ENCODE measurements at regions not wholly inside any gene's neighbourhood (a gene's known extent, or its start where the extent isn't known, plus 50 kb on each side); places are given as distances from the start of the nearest gene placed in this dataset.

- peaks cover 22% of the 10 kb centered on the region for H3K9me3 Mint-ChIP-seq
These were observed 436.4 kb downstream of the QKI start for GRCh38 chr6:163850874-163851273.

GRCh38 chr6:163844761-163845160 is 430.2 kb downstream of the QKI start:
- Mint-ChIP-seq H3K27ac (no peak overlapping the region), H3K27me3 (no peaks in the 10 kb centered on the region), H3K36me3 (ENCODE audit: low read depth) (no peaks in the 10 kb centered on the region), H3K4me3 (no peak overlapping the region), H3K9me3 (peaks cover 19% of the 10 kb centered on the region), H3K4me1 (no peaks in the 10 kb centered on the region)
- ATAC-seq (no peak), DNase-seq (no peak)

More at GRCh38 chr6:163850874-163851273, 436.4 kb downstream of the QKI start:
- Mint-ChIP-seq H3K27ac (no peak overlapping the region), H3K36me3 (ENCODE audit: low read depth) (no peaks in the 10 kb centered on the region), H3K27me3 (no peaks in the 10 kb centered on the region), H3K4me1 (no peaks in the 10 kb centered on the region), H3K4me3 (no peak overlapping the region)
- ATAC-seq (no peak), DNase-seq (no peak)

GRCh38 chr6:163844357-163844756 is 429.8 kb downstream of the QKI start:
- Mint-ChIP-seq H3K36me3 (ENCODE audit: low read depth) (no peaks in the 10 kb centered on the region), H3K27ac (no peak overlapping the region), H3K4me3 (no peak overlapping the region), H3K4me1 (no peaks in the 10 kb centered on the region), H3K27me3 (no peaks in the 10 kb centered on the region), H3K9me3 (peaks cover 18% of the 10 kb centered on the region)
- ATAC-seq, result no peak
- DNase-seq, result no peak

- Mint-ChIP-seq H3K9me3 (peaks cover 12% of the 10 kb centered on the region), H3K4me3 (no peak overlapping the region), H3K27me3 (peaks cover 3% of the 10 kb centered on the region), H3K4me1 (no peaks in the 10 kb centered on the region), H3K36me3 (ENCODE audit: low read depth) (no peaks in the 10 kb centered on the region), H3K27ac (no peak overlapping the region)
- DNase-seq, result no peak
- no peak for ATAC-seq
These were observed 428.7 kb downstream of the QKI start for GRCh38 chr6:163843218-163843617.

- H3K9me3 Mint-ChIP-seq, result peaks cover 12% of the 10 kb centered on the region
- H3K4me3 Mint-ChIP-seq, result no peak overlapping the region
- DNase-seq, result no peak
- no peak for ATAC-seq
- H3K27ac Mint-ChIP-seq, result no peak overlapping the region
- H3K4me1 Mint-ChIP-seq, result no peaks in the 10 kb centered on the region
- H3K27me3 Mint-ChIP-seq, result peaks cover 3% of the 10 kb centered on the region
- no peaks in the 10 kb centered on the region for H3K36me3 Mint-ChIP-seq (ENCODE audit: low read depth)
These were observed 427.9 kb downstream of the QKI start for GRCh38 chr6:163842467-163842866.

DNA sequence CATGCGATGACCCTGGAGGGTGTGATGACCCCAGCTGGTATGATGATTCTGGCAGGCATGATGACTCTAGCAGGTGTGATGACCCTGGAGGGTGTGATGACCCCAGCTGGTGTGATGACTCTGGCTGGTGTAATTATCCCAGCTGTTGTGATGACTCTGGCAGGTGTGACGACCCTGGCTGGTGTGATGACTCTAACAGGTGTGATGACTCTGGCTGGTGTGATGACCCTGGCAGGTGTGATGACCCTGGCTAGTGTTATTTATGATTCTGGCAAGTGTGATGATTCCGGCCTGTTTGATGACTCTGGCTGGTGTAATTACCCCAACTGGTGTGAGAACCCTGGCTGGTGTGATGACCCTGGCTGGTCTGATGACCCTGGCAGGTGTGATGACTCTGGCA is 427.2 kb downstream of the QKI start:
- Mint-ChIP-seq H3K9me3 (peaks cover 12% of the 10 kb centered on the region), H3K4me1 (no peaks in the 10 kb centered on the region), H3K27me3 (peaks cover 8% of the 10 kb centered on the region), H3K27ac (no peak overlapping the region), H3K4me3 (no peak overlapping the region), H3K36me3 (ENCODE audit: low read depth) (no peaks in the 10 kb centered on the region)
- ATAC-seq (no peak), DNase-seq (no peak)

DNA sequence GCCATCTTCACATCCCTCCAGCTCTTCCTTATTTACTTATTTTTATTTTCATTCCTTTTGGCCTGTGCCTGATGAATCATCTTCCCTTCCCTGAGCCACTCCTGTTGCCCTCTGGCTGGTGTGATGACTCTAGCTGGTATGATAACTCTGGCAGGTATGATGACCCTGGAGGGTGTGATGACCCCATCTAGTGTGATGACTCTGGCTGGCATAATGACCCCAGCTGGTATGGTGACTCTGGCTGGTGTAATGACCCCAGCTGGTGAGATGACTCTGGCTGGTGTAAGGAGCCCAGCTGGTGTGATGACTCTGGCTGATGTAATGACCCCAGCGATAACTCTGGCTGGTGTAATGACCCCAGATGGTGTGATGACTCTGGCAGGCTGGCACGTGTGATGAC is 426.8 kb downstream of the QKI start:
- Mint-ChIP-seq H3K4me1 (no peaks in the 10 kb centered on the region), H3K36me3 (ENCODE audit: low read depth) (no peaks in the 10 kb centered on the region), H3K9me3 (peaks cover 12% of the 10 kb centered on the region), H3K4me3 (no peak overlapping the region), H3K27ac (no peak overlapping the region), H3K27me3 (peaks cover 8% of the 10 kb centered on the region)
- DNase-seq (no peak), ATAC-seq (no peak)

- DNase-seq (no peak), ATAC-seq (no peak)
- Mint-ChIP-seq H3K4me1 (no peaks in the 10 kb centered on the region), H3K36me3 (ENCODE audit: low read depth) (no peaks in the 10 kb centered on the region), H3K27me3 (peaks cover 8% of the 10 kb centered on the region), H3K4me3 (no peak overlapping the region), H3K27ac (no peak overlapping the region), H3K9me3 (peaks cover 12% of the 10 kb centered on the region)
These were observed 426.4 kb downstream of the QKI start for GRCh38 chr6:163840880-163841279.

DNA sequence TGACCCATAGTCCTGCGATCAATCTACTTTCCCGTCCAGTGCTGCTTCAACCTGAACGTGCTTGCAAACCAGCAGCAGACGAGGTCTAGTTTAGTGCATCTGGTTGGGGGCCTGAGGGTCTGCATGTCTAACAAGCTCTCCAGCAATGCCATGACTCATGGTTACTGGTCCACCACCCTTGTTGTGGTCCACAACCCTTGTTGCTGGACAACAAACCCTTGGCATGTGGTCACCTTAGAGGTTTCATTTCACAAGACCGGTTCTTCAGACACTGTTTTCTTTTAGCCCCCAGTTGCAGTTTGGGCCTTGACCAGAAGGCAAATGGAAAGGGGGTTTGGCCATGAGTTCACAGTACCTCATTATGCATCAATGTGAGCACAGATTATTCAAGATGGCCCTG is 424.8 kb downstream of the QKI start:
- Mint-ChIP-seq H3K27me3 (peaks cover 8% of the 10 kb centered on the region), H3K9me3 (peaks cover 12% of the 10 kb centered on the region), H3K4me3 (no peak overlapping the region), H3K27ac (no peak overlapping the region), H3K36me3 (ENCODE audit: low read depth) (no peaks in the 10 kb centered on the region), H3K4me1 (no peaks in the 10 kb centered on the region)
- no peak for ATAC-seq
- DNase-seq, result no peak

DNA sequence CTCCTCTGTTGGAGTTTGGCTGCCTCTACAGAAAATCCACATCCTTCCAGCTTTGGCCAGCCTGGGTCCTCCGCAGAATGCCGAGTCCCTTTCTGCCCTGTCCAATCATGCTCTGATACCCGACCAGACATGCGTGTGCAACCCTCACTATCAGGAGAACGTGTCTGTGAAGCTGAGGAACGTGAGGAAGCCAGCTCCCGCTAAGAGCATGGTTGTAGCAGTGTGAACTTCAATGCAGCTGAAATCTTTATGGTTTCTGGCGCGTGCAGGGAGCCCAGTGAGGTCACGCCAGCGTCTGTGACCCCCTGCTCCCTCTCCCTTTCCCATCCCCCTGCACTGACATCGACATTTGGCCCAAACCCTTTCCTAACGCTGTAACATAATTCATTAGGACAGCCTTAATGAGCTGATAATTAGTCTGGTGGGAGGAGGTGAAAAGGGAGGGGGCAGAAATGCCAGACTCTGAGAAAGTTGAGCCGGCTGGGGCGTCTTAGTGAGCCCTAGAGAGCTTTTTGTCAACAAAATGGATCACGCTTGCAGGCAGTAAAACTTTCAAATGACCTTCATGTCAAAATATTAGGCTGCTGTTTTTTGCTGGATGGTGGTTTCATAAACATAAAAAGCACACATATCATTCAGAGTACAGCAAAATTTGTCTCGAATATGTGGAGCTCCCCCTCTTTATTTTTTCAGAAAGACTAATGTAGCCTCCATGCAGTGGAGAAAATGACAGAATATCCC is 423.3 kb downstream of the QKI start:
- Mint-ChIP-seq H3K4me1 (no peaks in the 10 kb centered on the region), H3K27me3 (peaks cover 8% of the 10 kb centered on the region), H3K4me3 (no peak overlapping the region), H3K36me3 (ENCODE audit: low read depth) (no peaks in the 10 kb centered on the region), H3K27ac (no peak overlapping the region), H3K9me3 (peaks cover 12% of the 10 kb centered on the region)
- DNase-seq (no peak), ATAC-seq (no peak)

DNA sequence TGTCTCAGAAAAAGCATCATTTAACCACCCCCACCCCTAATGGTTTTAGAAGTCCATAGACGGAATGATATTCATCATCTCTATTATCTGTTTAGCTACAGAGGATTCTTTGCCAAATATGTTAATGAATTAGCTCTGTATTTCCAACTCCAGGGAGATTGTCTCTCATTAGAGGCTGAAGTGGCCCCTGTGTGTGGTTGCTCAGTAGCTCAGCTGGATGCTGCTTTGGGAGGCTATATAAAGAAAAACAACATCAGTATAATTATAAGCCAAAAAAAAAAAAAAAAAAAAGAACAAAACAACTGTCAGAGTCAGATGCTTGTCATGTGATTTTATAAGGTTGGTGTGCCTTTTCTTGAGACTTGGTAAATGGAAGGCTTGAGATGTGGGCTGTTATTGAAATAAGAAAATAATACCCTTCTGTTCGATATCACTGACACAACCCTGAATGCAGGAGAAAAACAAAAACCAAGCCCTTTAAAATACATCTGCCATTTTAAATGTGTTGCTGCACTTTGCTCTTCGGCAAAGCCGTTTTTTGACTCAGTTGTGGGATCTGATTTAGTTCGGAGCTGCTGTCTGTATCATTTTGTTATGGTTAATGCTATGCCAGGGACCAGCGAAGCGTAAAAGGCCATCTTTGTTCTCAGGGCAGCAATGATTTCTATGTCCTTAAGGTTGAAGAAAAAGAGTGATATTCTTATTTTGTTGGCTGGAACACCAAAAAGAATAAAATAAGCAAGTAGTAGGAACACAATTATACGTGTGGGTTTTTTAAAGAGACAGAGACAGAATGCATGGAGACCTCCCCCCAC is 422.6 kb downstream of the QKI start:
- no peaks in the 10 kb centered on the region for H3K36me3 Mint-ChIP-seq (ENCODE audit: low read depth)
- H3K9me3 Mint-ChIP-seq, result peaks cover 10% of the 10 kb centered on the region
- peaks cover 8% of the 10 kb centered on the region for H3K27me3 Mint-ChIP-seq
- no peak overlapping the region for H3K27ac Mint-ChIP-seq
- ATAC-seq (no peak), DNase-seq (no peak)
- H3K4me3 Mint-ChIP-seq, result no peak overlapping the region
- H3K4me1 Mint-ChIP-seq, result no peaks in the 10 kb centered on the region

- H3K27ac Mint-ChIP-seq, result no peak overlapping the region
- DNase-seq (no peak), ATAC-seq (no peak)
- no peaks in the 10 kb centered on the region for H3K36me3 Mint-ChIP-seq (ENCODE audit: low read depth)
- peaks cover 8% of the 10 kb centered on the region for H3K27me3 Mint-ChIP-seq
- no peak overlapping the region for H3K4me3 Mint-ChIP-seq
- no peaks in the 10 kb centered on the region for H3K9me3 Mint-ChIP-seq
- no peaks in the 10 kb centered on the region for H3K4me1 Mint-ChIP-seq
These were observed 421.1 kb downstream of the QKI start for GRCh38 chr6:163835439-163836171.

GRCh38 chr6:163834226-163834970 is 419.9 kb downstream of the QKI start:
- Mint-ChIP-seq H3K4me1 (no peaks in the 10 kb centered on the region), H3K27ac (no peak overlapping the region), H3K27me3 (peaks cover 10% of the 10 kb centered on the region), H3K36me3 (ENCODE audit: low read depth) (no peaks in the 10 kb centered on the region), H3K4me3 (no peak overlapping the region), H3K9me3 (no peaks in the 10 kb centered on the region)
- ATAC-seq, result no peak
- DNase-seq, result no peak

DNA sequence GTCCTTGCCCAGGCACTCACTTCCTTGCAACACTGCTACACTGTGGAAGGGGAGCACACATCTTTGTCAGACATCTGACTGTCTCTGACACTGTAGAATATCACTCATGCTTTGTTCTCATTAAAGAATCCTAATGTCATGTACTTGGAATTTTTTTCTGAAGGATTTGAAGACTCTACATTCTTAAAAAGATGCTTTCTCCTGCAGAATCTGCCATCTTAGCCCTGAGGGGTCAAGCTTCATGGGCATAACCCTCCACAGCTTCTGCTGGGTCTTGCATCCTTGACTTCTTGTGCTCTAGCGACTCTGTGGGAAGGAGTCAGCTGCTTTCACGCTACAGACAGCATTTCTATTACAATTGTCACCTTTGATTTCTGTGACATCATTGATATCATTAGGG is 417.2 kb downstream of the QKI start:
- peaks cover 7% of the 10 kb centered on the region for H3K27me3 Mint-ChIP-seq
- no peaks in the 10 kb centered on the region for H3K36me3 Mint-ChIP-seq (ENCODE audit: low read depth)
- H3K9me3 Mint-ChIP-seq, result no peaks in the 10 kb centered on the region

More for the DNA sequence above, 417.2 kb downstream of the QKI start:
- Mint-ChIP-seq H3K27ac (no peak overlapping the region), H3K4me1 (no peaks in the 10 kb centered on the region), H3K4me3 (no peak overlapping the region)
- DNase-seq (no peak), ATAC-seq (no peak)

All from activated naive CD8-positive, alpha-beta T cell treated with anti-CD3 and anti-CD28 coated beads, Interleukin-2, amount 50 U/mL, for 24 hours (primary cell).